Central memory CD8-positive, alpha-beta T cell (primary cell): ENCODE measurements at regions not wholly inside any gene's neighbourhood (a gene's known extent, or its start where the extent isn't known, plus 50 kb on each side); places are given as distances from the start of the nearest gene placed in this dataset.

ENCODE experiments used
- ATAC-seq: fragments of 150-1000 bp; cut with Tn5 transposase; replicated peaks from 2 replicates; pipeline ENCODE4 v1.10.0; 2022; ENCODE audit warnings: mild to moderate bottlenecking, moderate FRiP score, moderate number of reproducible peaks; ENCODE audit not compliant: poor library complexity, severe bottlenecking; ENCODE audit errors: extremely low read depth
- DNase-seq, 2 donors: peaks; one replicate each; pipeline ENCODE4 v3.0.0; 2021; ENCODE audit warnings: low spot score in 2 of 2
- H3K27ac Mint-ChIP-seq: one replicate; pipeline ENCODE4 v1.8.0; 2022; ENCODE audit warnings: low read depth, mild to moderate bottlenecking, moderate library complexity, mixed read lengths
- H3K27me3 Mint-ChIP-seq: one replicate; pipeline ENCODE4 v1.8.0; 2022; ENCODE audit warnings: mixed read lengths
- H3K36me3 Mint-ChIP-seq: one replicate; pipeline ENCODE4 v1.8.0; 2022; ENCODE audit warnings: mild to moderate bottlenecking, moderate library complexity, mixed read lengths; ENCODE audit not compliant: insufficient read depth
- H3K4me1 Mint-ChIP-seq: one replicate; pipeline ENCODE4 v1.8.0; 2022; ENCODE audit warnings: mixed read lengths
- H3K4me3 Mint-ChIP-seq: one replicate; pipeline ENCODE4 v1.8.0; 2022; ENCODE audit warnings: mild to moderate bottlenecking, moderate library complexity, mixed read lengths
- H3K9me3 Mint-ChIP-seq: one replicate; pipeline ENCODE4 v1.8.0; 2022; ENCODE audit warnings: mixed read lengths

DNA sequence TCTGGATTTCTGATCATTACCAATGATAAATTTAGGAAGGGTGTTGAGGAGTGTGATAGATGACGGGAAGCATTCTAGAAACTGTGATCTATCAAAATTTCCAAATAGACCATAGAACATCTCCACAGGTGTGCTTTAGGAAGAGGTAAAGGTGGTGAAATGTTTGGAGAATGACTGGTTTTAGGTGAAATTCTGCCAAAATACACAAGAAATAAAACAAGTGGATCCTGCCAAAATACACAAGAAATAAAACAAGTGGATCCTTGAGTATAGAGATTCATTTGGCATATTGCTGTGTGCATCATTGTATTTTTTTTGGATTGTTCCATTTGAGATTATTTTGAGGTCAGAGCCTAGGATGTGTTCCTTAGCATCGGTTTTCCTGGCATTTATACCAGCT, 88.3 kb upstream of the CTNND2 start:
- Mint-ChIP-seq H3K36me3 (peaks cover 2% of the 10 kb centered on the region), H3K4me3 (no peak overlapping the region), H3K4me1 (no peaks in the 10 kb centered on the region), H3K9me3 (peaks cover 13% of the 10 kb centered on the region), H3K27ac (no peak overlapping the region), H3K27me3 (no peaks in the 10 kb centered on the region)
- DNase-seq (no peak), ATAC-seq (no peak)

DNA sequence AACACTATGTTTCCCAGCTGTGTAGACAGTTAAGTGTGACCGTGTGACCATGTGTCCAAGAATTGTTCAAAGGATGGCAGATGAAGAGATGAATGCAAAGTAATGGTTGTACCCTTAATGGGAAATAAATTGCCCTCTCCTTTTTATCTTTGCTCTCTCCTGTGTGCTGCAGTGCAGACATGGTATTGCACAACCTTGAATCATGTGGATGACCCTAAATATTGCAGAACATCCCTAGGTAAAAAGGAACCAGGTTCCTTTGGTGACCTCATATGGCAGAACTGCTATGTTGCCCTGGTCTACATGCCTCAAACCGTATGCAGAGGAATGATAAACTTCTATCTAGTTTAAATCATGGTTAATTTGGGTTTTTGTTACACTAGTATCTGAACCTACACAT, 81.7 kb upstream of the CTNND2 start:
- ATAC-seq: no peak
- H3K9me3 Mint-ChIP-seq: peaks cover 29% of the 10 kb centered on the region
- no peak overlapping the region for H3K27ac Mint-ChIP-seq
- no peak for DNase-seq
- H3K27me3 Mint-ChIP-seq: no peaks in the 10 kb centered on the region
- no peaks in the 10 kb centered on the region for H3K4me1 Mint-ChIP-seq
- peaks cover 2% of the 10 kb centered on the region for H3K36me3 Mint-ChIP-seq
- no peak overlapping the region for H3K4me3 Mint-ChIP-seq

DNA sequence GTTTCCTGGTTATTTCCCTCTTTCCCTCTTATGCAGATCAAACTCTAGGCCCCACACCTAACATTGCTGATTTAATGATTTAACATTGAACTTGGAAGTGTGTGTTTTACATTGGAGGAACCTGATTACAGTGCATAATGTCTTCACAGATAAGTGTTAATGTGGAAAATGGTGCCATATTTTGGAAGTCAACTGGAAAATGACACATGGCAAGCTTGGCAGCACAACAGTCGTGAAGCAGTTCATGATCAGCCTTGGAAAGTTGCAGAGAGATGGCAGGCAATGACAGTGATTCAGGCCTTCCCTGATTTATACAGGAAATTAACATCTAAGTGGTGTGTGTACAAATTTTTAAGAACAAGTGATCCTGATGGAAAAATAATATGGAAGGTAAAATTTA, 80.0 kb upstream of the CTNND2 start:
- no peak for ATAC-seq
- no peak overlapping the region for H3K27ac Mint-ChIP-seq
- no peaks in the 10 kb centered on the region for H3K36me3 Mint-ChIP-seq
- peaks cover 25% of the 10 kb centered on the region for H3K9me3 Mint-ChIP-seq
- H3K4me3 Mint-ChIP-seq: no peak overlapping the region
- no peaks in the 10 kb centered on the region for H3K4me1 Mint-ChIP-seq
- H3K27me3 Mint-ChIP-seq: no peaks in the 10 kb centered on the region
- DNase-seq: no peak

DNA sequence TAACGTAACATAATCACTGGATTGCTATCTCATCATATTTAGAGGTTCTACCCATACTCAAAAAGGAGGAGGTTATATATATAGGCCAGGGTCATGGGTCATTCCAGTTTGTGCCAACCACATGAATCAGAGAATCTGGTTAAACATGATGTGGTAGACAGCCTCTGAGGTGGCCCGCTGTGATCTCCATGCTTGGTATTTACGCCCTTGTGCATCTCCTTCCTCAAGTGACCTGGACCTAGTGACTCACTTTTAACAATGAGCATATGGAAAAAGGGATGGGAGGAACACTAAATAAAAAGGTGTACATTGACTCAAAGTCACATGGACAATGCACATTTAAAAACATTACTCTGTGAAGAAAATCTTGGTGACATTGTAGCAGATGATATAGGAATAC, 77.7 kb upstream of the CTNND2 start:
- no peak for DNase-seq
- ATAC-seq: no peak
- no peaks in the 10 kb centered on the region for H3K4me1 Mint-ChIP-seq
- H3K27ac Mint-ChIP-seq: no peak overlapping the region
- H3K4me3 Mint-ChIP-seq: no peak overlapping the region
- H3K36me3 Mint-ChIP-seq: no peaks in the 10 kb centered on the region
- H3K27me3 Mint-ChIP-seq: no peaks in the 10 kb centered on the region
- peaks cover 22% of the 10 kb centered on the region for H3K9me3 Mint-ChIP-seq

DNA sequence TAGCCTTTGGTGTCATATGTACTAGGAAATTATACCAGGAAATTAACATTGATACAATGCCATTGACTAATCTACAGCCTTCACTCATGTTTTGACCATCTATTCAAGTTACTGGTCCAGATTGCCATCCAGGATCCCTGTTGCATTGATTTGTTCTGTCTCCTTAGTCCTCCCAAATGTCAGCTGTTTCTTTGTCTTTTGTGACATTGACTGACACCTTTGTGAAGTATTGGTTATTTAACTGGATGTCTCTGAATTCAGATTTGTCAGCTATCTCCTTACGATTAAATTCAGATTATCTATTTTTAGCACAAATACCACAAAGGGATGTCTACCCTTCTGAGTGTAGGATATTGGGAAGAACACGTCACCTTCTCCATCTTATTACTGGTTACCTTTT, 73.7 kb upstream of the CTNND2 start:
- Mint-ChIP-seq H3K27ac (no peak overlapping the region), H3K9me3 (peaks cover 10% of the 10 kb centered on the region), H3K4me1 (no peaks in the 10 kb centered on the region), H3K27me3 (no peaks in the 10 kb centered on the region), H3K4me3 (no peak overlapping the region), H3K36me3 (no peaks in the 10 kb centered on the region)
- ATAC-seq (no peak), DNase-seq (no peak)

DNA sequence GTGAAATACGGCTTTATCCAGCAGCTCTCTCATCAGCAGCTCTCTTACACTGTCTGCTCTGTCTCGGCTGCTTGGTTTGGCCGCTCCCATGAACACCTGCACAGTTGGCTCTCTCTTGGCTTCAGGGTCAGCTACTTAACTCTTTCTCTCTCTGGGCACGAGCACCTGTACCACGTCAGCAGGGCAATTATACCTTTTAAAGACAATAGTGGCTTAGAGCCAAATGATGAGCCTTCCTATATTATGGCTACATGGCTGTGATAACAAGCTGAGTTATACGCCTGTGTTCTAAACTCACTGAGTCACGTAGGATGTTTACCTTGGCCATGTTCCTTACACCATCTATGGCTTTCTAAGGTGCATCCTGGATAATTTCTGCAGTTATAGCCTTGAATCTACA, 69.2 kb upstream of the CTNND2 start:
- Mint-ChIP-seq H3K36me3 (no peaks in the 10 kb centered on the region), H3K27ac (no peak overlapping the region), H3K27me3 (no peaks in the 10 kb centered on the region), H3K4me1 (no peaks in the 10 kb centered on the region), H3K4me3 (no peak overlapping the region), H3K9me3 (peaks cover 7% of the 10 kb centered on the region)
- DNase-seq (no peak), ATAC-seq (no peak)

DNA sequence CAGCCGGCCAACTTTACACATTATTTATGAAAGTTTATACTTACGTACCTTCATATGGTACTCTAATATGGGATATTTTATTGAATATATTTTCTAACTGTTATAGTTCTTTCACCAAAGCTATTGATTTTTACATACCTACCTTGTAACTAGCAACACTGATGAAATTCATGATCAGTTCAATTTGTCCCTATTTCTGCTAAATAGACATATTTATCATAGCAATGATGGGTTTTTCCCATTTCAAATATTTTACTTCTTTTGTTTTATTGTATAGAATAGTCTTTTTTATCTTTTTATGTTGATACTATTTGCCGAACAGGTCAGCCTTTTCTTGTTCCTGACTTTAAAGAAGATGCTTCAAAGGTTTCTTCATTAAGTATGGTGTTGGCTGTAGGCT, 59.0 kb upstream of the CTNND2 start:
- H3K27ac Mint-ChIP-seq: no peak overlapping the region
- no peak for DNase-seq
- no peaks in the 10 kb centered on the region for H3K27me3 Mint-ChIP-seq
- no peaks in the 10 kb centered on the region for H3K9me3 Mint-ChIP-seq
- H3K4me1 Mint-ChIP-seq: no peaks in the 10 kb centered on the region
- H3K36me3 Mint-ChIP-seq: no peaks in the 10 kb centered on the region
- no peak overlapping the region for H3K4me3 Mint-ChIP-seq
- no peak for ATAC-seq

DNA sequence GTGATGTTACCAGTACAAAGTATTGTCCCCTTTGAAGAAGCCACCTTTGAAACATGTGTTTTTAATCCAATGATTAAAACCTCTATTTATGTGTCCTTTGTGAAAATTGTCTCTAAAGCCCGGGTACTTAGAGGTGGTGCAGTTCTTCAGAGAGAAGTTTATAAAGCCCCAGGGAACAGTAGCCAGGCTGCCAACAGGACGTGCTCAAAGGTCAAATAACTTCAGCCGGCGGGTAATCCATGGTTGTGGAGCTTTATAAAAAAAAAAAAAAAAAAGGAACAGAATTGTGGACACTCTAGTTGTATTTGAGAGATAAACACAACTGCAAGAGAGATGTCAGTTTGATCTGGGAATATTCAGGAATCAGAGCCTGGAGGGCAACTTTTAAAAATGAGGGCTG, 57.9 kb upstream of the CTNND2 start:
- H3K9me3 Mint-ChIP-seq: no peaks in the 10 kb centered on the region
- H3K4me3 Mint-ChIP-seq: no peak overlapping the region
- ATAC-seq (no peak), DNase-seq (no peak)
- no peaks in the 10 kb centered on the region for H3K36me3 Mint-ChIP-seq
- H3K27ac Mint-ChIP-seq: no peak overlapping the region
- no peaks in the 10 kb centered on the region for H3K27me3 Mint-ChIP-seq
- no peaks in the 10 kb centered on the region for H3K4me1 Mint-ChIP-seq

DNA sequence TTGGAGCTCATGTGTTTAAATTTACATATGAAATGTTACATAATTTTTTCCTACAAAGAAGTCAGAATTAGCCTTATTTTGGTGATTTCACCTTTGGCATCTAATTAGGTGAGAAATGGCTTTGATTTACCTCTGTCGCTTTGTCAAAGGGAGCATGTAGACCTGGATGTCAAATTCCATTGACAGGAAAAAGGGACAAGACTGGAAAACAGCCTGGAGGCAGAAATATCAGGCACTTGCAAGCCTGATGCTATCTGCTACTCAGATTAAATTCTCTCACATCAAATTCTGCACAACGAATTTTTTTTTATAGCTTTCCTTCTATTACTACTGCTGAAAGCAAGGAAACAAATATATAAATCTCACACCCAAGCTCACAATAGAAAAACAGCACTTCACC, 54.1 kb upstream of the CTNND2 start:
- Mint-ChIP-seq H3K9me3 (no peaks in the 10 kb centered on the region), H3K4me3 (no peak overlapping the region), H3K27ac (no peak overlapping the region), H3K36me3 (no peaks in the 10 kb centered on the region), H3K4me1 (no peaks in the 10 kb centered on the region), H3K27me3 (no peaks in the 10 kb centered on the region)
- ATAC-seq (no peak), DNase-seq (no peak)

DNA sequence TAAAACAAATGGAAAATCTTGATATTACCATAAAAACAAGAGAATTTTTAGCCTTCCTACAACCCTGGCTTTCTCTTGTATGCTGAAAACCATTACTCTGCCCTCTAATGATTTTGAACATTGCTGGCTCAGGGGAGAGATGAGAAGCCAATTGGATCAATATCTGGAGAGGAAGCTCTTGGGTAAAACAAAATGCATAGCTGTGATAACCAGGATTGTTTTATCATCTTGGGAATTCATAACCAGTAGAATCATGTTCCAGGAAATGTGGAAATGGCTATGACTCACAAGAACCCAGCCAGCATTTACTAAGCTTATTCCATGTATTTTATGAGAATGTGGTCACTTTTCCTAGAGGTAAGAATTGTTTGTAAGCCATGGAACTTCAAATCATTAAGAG, 51.1 kb upstream of the CTNND2 start:
- Mint-ChIP-seq H3K36me3 (no peaks in the 10 kb centered on the region), H3K4me1 (no peaks in the 10 kb centered on the region), H3K27me3 (no peaks in the 10 kb centered on the region), H3K27ac (no peak overlapping the region), H3K9me3 (peaks cover under 1% of the 10 kb centered on the region), H3K4me3 (no peak overlapping the region)
- ATAC-seq (no peak), DNase-seq (no peak)
